HCT116 (cell line): ENCODE measurements at regions not wholly inside any gene's neighbourhood (a gene's known extent, or its start where the extent isn't known, plus 50 kb on each side); places are given as distances from the start of the nearest gene placed in this dataset.

Experiments used
- ATAC-seq: fragments of 200-7000 bp; cut with Tn5 transposase; 2 replicates; pipeline ENCODE4 v1.9.1; 2020; ENCODE audit warnings: mild to moderate bottlenecking, moderate library complexity
- BruUV-seq: library from RNA; stranded (reverse); fragments of 400-500 nt; replicated peaks from 2 replicates; lab custom pipeline; 2021; lab: Mats Ljungman, UMichigan
- CTCF ChIA-PET: fragments of 300-600 bp; sonication (Branson Sonifier 250); formaldehyde crosslinking; loops from one replicate; lab custom pipeline; 2021; ENCODE audit warnings: antibody characterized with exemption; lab: Charles Lee
- POLR2A ChIA-PET: fragments of 300-600, 350-600 bp; sonication (Branson Sonifier 250); formaldehyde crosslinking; loops from one replicate; lab custom pipeline; 2021; ENCODE audit warnings: antibody characterized with exemption; lab: Charles Lee
- RAD21 ChIA-PET, 2 experiments: fragments of 300-600 bp; sonication (Branson Sonifier 250); formaldehyde crosslinking; loops; one replicate each; lab custom pipeline; 2023; ENCODE audit warnings: low total read pairs in 2 of 2; ENCODE audit not compliant: uncharacterized antibody in 2 of 2, unreplicated experiment in 2 of 2, low non-redundant PET in 1 of 2; lab: Charles Lee
- DNase-seq: peaks from one replicate; pipeline ENCODE4 v3.0.0-alpha.2; 2010; ENCODE audit warnings: low read depth, low spot score
- H2AFZ ChIP-seq: fragments of 200-600 bp; shearing (Covaris generic), sonication (generic); 2 replicates; pipeline ENCODE4 v1.6.1; 2017; ENCODE audit warnings: low read depth, mixed run types, mixed read lengths, antibody characterized with exemption, low read length; ENCODE audit not compliant: poor library complexity, severe bottlenecking
- H3K27ac ChIP-seq: 2 replicates; pipeline ENCODE4 v1.5.1; 2012; ENCODE audit warnings: low read depth, low read length
- H3K27me3 ChIP-seq: fragments of 200-600 bp; sonication (generic); 2 replicates; pipeline ENCODE4 v1.6.1; 2016; ENCODE audit warnings: mixed run types, low read length, mixed read lengths; ENCODE audit not compliant: insufficient read depth
- H3K36me3 ChIP-seq, 2 experiments: fragments of 200-500 bp in 1 of 2; fragments of 200-600 bp in 1 of 2; sonication (Bioruptor generic) in 1 of 2; sonication (generic) in 1 of 2; 2 replicates each; pipeline versions ENCODE4 v1.5.1 to v1.6.1; 2014 to 2016; ENCODE audit warnings: low read length in 2 of 2, inconsistent platforms in 1 of 2, mixed read lengths in 1 of 2, mixed run types in 1 of 2; ENCODE audit not compliant: insufficient read depth in 2 of 2, control insufficient read depth in 1 of 2
- H3K4me1 ChIP-seq, 2 experiments: fragments of 200-600 bp in 1 of 2; sonication (generic) in 1 of 2; 2 replicates each; pipeline versions ENCODE4 v1.5.1 to v1.6.1; 2012 to 2017; ENCODE audit warnings: low read length in 2 of 2, inconsistent platforms in 1 of 2, mild to moderate bottlenecking in 1 of 2, mixed read lengths in 1 of 2, mixed run types in 1 of 2, moderate library complexity in 1 of 2; ENCODE audit not compliant: insufficient read depth in 2 of 2, control insufficient read depth in 1 of 2
- H3K4me2 ChIP-seq: fragments of 200-600 bp; sonication (generic); 2 replicates; pipeline ENCODE4 v1.6.1; 2017; ENCODE audit warnings: mixed run types, low read length, mixed read lengths
- H3K4me3 ChIP-seq, 2 experiments: fragments of 200-600 bp in 1 of 2; sonication (generic) in 1 of 2; replicated peaks in 1 of 2; 2 replicates each; pipeline ENCODE4 v1.5.1; 2011 to 2016; ENCODE audit warnings: low read length in 2 of 2, control low read depth in 1 of 2, low read depth in 1 of 2, mild to moderate bottlenecking in 1 of 2, mixed read lengths in 1 of 2, mixed run types in 1 of 2
- H3K79me2 ChIP-seq: fragments of 200-600 bp; sonication (generic); 2 replicates; pipeline ENCODE4 v1.6.1; 2017; ENCODE audit warnings: mild to moderate bottlenecking, mixed run types, low read length, moderate library complexity, mixed read lengths; ENCODE audit not compliant: insufficient read depth
- H3K9ac ChIP-seq: fragments of 200-600 bp; sonication (generic); 2 replicates; pipeline ENCODE4 v1.6.1; 2016; ENCODE audit warnings: low read length, mixed read lengths
- H3K9me2 ChIP-seq: fragments of 200-600 bp; sonication (generic), shearing (Covaris generic); 2 replicates; pipeline ENCODE4 v1.6.1; 2017; ENCODE audit warnings: mixed run types, mild to moderate bottlenecking, moderate library complexity; ENCODE audit not compliant: insufficient read depth
- H3K9me3 ChIP-seq, 2 experiments: fragments of 200-500 bp in 1 of 2; fragments of 200-600 bp in 1 of 2; sonication (Bioruptor generic) in 1 of 2; sonication (generic) in 1 of 2; 2 replicates each; pipeline ENCODE4 v1.6.1; 2014 to 2017; ENCODE audit warnings: low read length in 2 of 2, mixed read lengths in 2 of 2, inconsistent platforms in 1 of 2, low read depth in 1 of 2, mild to moderate bottlenecking in 1 of 2, mixed run types in 1 of 2, moderate library complexity in 1 of 2; ENCODE audit not compliant: control insufficient read depth in 1 of 2, insufficient read depth in 1 of 2
- H4K20me1 ChIP-seq: fragments of 200-600 bp; sonication (generic), shearing (Covaris generic); 2 replicates; pipeline ENCODE4 v1.6.1; 2017; ENCODE audit warnings: mixed run types, mild to moderate bottlenecking, moderate library complexity; ENCODE audit not compliant: insufficient read depth
- CTCF ChIP-seq, 3 experiments: fragments of 200-600 bp in 1 of 3; sonication (generic) in 1 of 3; IDR thresholded peaks in 2 of 3; conservative IDR thresholded peaks in 1 of 3; 2 replicates each; pipeline ENCODE4 v1.5.1; 2012 to 2017; ENCODE audit warnings: low read depth in 2 of 3, low read length in 2 of 3, antibody characterized with exemption in 1 of 3, borderline replicate concordance in 1 of 3, control low read depth in 1 of 3, mild to moderate bottlenecking in 1 of 3, mixed read lengths in 1 of 3, mixed run types in 1 of 3, moderate library complexity in 1 of 3; ENCODE audit not compliant: insufficient read depth in 1 of 3
- MAX ChIP-seq: IDR thresholded peaks from 2 replicates; pipeline ENCODE4 v1.6.1; 2012
- POLR2A ChIP-seq: IDR thresholded peaks from 2 replicates; pipeline ENCODE4 v1.7.0; 2011; ENCODE audit warnings: borderline replicate concordance; ENCODE audit not compliant: insufficient read depth, insufficient read length; ENCODE audit errors: extremely low read depth
- ZBTB33 ChIP-seq: IDR thresholded peaks from 2 replicates; pipeline ENCODE4 v1.6.1; 2011; ENCODE audit warnings: mild to moderate bottlenecking, low read length, moderate library complexity; ENCODE audit not compliant: insufficient replicate concordance; ENCODE audit errors: extremely low read depth
- intact Hi-C: fragments of 100-400 bp; cut with micrococcal nuclease; formaldehyde crosslinking; loops from 2 replicates; pipeline ENCODE4 v1.10.0; 2022

- CTCF ChIA-PET, result no interaction called here
- TF ChIP-seq ZBTB33, result no peak
- no peak for TF ChIP-seq CTCF (IDR thresholded peaks at IDR 0.05 in 2 of 3, conservative IDR thresholded peaks at IDR 0.05 in 1 of 3; ENCODE audit: borderline replicate concordance in 1 of 3, insufficient read depth in 1 of 3, low read depth in 2 of 3, low read length in 2 of 3)
- Histone ChIP-seq H3K4me1 (no peaks in the 10 kb centered on the region), H3K9ac (no peak overlapping the region), H2AFZ (no peak overlapping the region), H3K4me2 (no peak overlapping the region), H3K27me3 (no peaks in the 10 kb centered on the region), H3K9me3 (peaks cover 13 to 24% of the 10 kb centered on the region in 2 experiments; a peak in 3 of 4 replicates), H4K20me1 (no peaks in the 10 kb centered on the region), H3K4me3 (no peak overlapping the region), H3K36me3 (no peaks in the 10 kb centered on the region), H3K27ac (no peak overlapping the region), H3K9me2 (no peaks in the 10 kb centered on the region), H3K79me2 (no peaks in the 10 kb centered on the region)
- BruUV-seq, result no TSS peak
- DNase-seq (no peak), ATAC-seq (no peak)
- intact Hi-C loops, result no loop called here
- POLR2A ChIA-PET, result no interaction called here
- RAD21 ChIA-PET, result no interaction called here
Measured at GRCh38 chr14:28931999-28932398, 165.4 kb downstream of the FOXG1 start.

GRCh38 chr14:28936601-28937000 lies 170.0 kb downstream of the FOXG1 start:
- no TSS peak for BruUV-seq
- Histone ChIP-seq H2AFZ (no peak overlapping the region), H3K79me2 (no peaks in the 10 kb centered on the region), H3K4me3 (no peak overlapping the region), H3K36me3 (no peaks in the 10 kb centered on the region), H3K9me2 (no peaks in the 10 kb centered on the region), H3K4me1 (no peaks in the 10 kb centered on the region), H3K9ac (no peak overlapping the region), H3K27ac (no peak overlapping the region), H3K4me2 (no peak overlapping the region), H3K9me3 (peaks cover 6 to 11% of the 10 kb centered on the region in 2 experiments; a peak in 3 of 4 replicates), H4K20me1 (no peaks in the 10 kb centered on the region), H3K27me3 (no peaks in the 10 kb centered on the region)
- DNase-seq (no peak), ATAC-seq (no peak)
- TF ChIP-seq ZBTB33 (no peak), MAX (no peak), CTCF (IDR thresholded peaks at IDR 0.05 in 2 of 3, conservative IDR thresholded peaks at IDR 0.05 in 1 of 3; ENCODE audit: borderline replicate concordance in 1 of 3, insufficient read depth in 1 of 3, low read depth in 2 of 3, low read length in 2 of 3) (no peak), POLR2A (no peak)
- intact Hi-C loops, result no loop called here
- ChIA-PET RAD21 (no interaction called here), CTCF (no interaction called here), POLR2A (no interaction called here)
